ENCODE measurements at regions not wholly inside any gene's neighbourhood (a gene's known extent, or its start where the extent isn't known, plus 50 kb on each side); places are given as distances from the start of the nearest gene placed in this dataset.

DNA sequence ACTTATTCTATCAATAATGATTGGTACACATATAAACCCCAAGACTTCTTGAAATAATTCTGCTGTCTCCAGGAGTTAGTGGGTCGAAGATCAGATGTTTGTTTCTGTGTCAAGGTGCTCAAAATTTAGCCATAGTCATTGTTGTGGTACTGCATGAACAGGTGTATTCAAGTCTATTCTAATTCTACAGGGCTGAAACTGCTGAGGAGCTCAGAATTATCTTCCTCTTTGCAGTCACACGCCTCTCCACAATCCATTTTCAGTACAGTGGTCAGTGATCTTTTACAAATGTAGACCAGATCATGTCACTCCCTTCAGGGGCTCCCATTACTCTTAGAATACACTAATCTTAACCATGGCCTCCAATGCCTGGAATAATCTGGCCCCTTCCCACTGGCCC lies 527.5 kb downstream of the NTRK3 start:
- no peak overlapping the region for H3K18ac ChIP-seq (ENCODE audit: extremely low read depth, low read length)
- H3K4ac ChIP-seq (replicated peaks; ENCODE audit: insufficient read length, low read depth, low read length), result no peak overlapping the region
- no peaks in the 10 kb centered on the region for H4K20me1 ChIP-seq (replicated peaks in 1 of 2; ENCODE audit: control insufficient read depth in 1 of 2, insufficient read depth in 2 of 2, low read length in 2 of 2)
- H3K23ac ChIP-seq (ENCODE audit: insufficient read length), result no peak overlapping the region
- H2BK20ac ChIP-seq (ENCODE audit: low read length), result no peak overlapping the region
- no peaks in the 10 kb centered on the region for H3K23me2 ChIP-seq (ENCODE audit: low read depth, low read length)
- 59% methylated on average over 2 of the region's 2 CpGs; no CpG with 5 or more reads in 1 of the 2 experiments for WGBS, 2 experiments (ENCODE audit: extremely low coverage in 1 of 2, insufficient coverage in 1 of 2, insufficient read length in 1 of 2, insufficient replicate concordance in 2 of 2, low coverage in 1 of 2, low lambda C conversion rate in 2 of 2, missing lambda C conversion rate in 1 of 2)
- H2BK120ac ChIP-seq (replicated peaks; ENCODE audit: low read depth, low read length), result no peak overlapping the region
- no peak overlapping the region for H2BK15ac ChIP-seq (ENCODE audit: low read length)
- FAIRE-seq (no peak), DNase-seq (ENCODE audit: low read depth in 1 of 2, low spot score in 2 of 2) (no peak)
- no peak overlapping the region for H4K5ac ChIP-seq (ENCODE audit: insufficient read length, low read depth, low read length)
- no peaks in the 10 kb centered on the region for H3K36me3 ChIP-seq (ENCODE audit: control insufficient read depth in 2 of 4, insufficient read depth in 4 of 4, low read length in 3 of 4)
- no peaks in the 10 kb centered on the region for H3K9me3 ChIP-seq (ENCODE audit: insufficient read depth in 2 of 2, low read depth in 1 of 2, low read length in 1 of 2)
- H2AFZ ChIP-seq (ENCODE audit: low read length), result no peak overlapping the region
- H2AK5ac ChIP-seq (ENCODE audit: low read depth, low read length), result no peak overlapping the region
- H3K4me1 ChIP-seq (replicated peaks in 1 of 4; ENCODE audit: control insufficient read depth in 3 of 4, insufficient read depth in 4 of 4, low read length in 3 of 4), result no peaks in the 10 kb centered on the region
- no peak overlapping the region for H2BK12ac ChIP-seq (ENCODE audit: low read depth, low read length)
- no peak overlapping the region for H3K27ac ChIP-seq (ENCODE audit: low read depth, low read length)
- POLR2A ChIA-PET (ENCODE audit: partially characterized antibody), result no interaction called here
- no peak overlapping the region for H3K4me2 ChIP-seq (ENCODE audit: insufficient read depth in 1 of 2, low read depth in 2 of 2, low read length in 2 of 2)
- no peak overlapping the region for H3K14ac ChIP-seq (ENCODE audit: insufficient read length)
- no peaks in the 10 kb centered on the region for H3K79me2 ChIP-seq (ENCODE audit: control insufficient read depth in 1 of 2, insufficient read depth in 2 of 2, low read length in 2 of 2)
- CTCF ChIA-PET (ENCODE audit: partially characterized antibody), result interaction anchor here (0.7 to 2.5 kb wide), 2 partner anchors 13 to 260 kb away, joined by 3 to 5 read pairs; no protein-coding TSS in a partner anchor
- no peak overlapping the region for H3K56ac ChIP-seq (replicated peaks; ENCODE audit: insufficient read length, low read depth, low read length)
- no peak overlapping the region for H3K9ac ChIP-seq (replicated peaks in 1 of 4; ENCODE audit: extremely low read depth in 1 of 4, low read depth in 3 of 4, low read length in 3 of 4)
- H3K27me3 ChIP-seq (replicated peaks in 1 of 4; ENCODE audit: control insufficient read depth in 3 of 4, extremely low read depth in 1 of 4, insufficient read depth in 3 of 4, low read length in 3 of 4), result no peaks in the 10 kb centered on the region
- no peaks in the 10 kb centered on the region for H3K79me1 ChIP-seq (ENCODE audit: low read depth, low read length)
- H4K8ac ChIP-seq (ENCODE audit: extremely low read depth, insufficient read depth, low read length), result no peak overlapping the region
- no peak overlapping the region for H2BK5ac ChIP-seq (ENCODE audit: low read depth, low read length)
- no peak overlapping the region for H3K4me3 ChIP-seq (ENCODE audit: extremely low read depth in 1 of 4, insufficient read depth in 2 of 4, low read depth in 3 of 4, low read length in 4 of 4)
- no peak overlapping the region for H4K91ac ChIP-seq (replicated peaks; ENCODE audit: insufficient read length, low read length)
- TF ChIP-seq POLR2A (IDR thresholded peaks at IDR 0.05; ENCODE audit: control extremely low read depth in 1 of 2, low read depth in 2 of 2, low read length in 2 of 2) (no peak), PHF8 (conservative IDR thresholded peaks at IDR 0.05; ENCODE audit: low read depth, low read length) (no peak), CBX8 (IDR thresholded peaks at IDR 0.05; ENCODE audit: borderline replicate concordance, low read depth, low read length) (no peak), KDM1A (IDR thresholded peaks at IDR 0.05; ENCODE audit: borderline replicate concordance, low read length) (no peak), EZH2 (IDR thresholded peaks at IDR 0.05; ENCODE audit: low read depth, low read length, severe bottlenecking) (no peak), RBBP5 (IDR thresholded peaks at IDR 0.05; ENCODE audit: borderline replicate concordance, low read depth, low read length) (no peak), SAP30 (IDR thresholded peaks at IDR 0.05; ENCODE audit: insufficient read depth, insufficient replicate concordance, low read length) (no peak), SIRT6 (IDR thresholded peaks at IDR 0.05; ENCODE audit: low read length) (no peak), EP300 (IDR thresholded peaks at IDR 0.05; ENCODE audit: borderline replicate concordance in 1 of 2, low read depth in 2 of 2, low read length in 2 of 2) (no peak), BCL11A (IDR thresholded peaks at IDR 0.05; ENCODE audit: low read depth in 2 of 2, low read length in 2 of 2) (no peak), POU5F1 (IDR thresholded peaks at IDR 0.05; ENCODE audit: low read depth, low read length) (no peak), MAFK (IDR thresholded peaks at IDR 0.05; ENCODE audit: low read depth, low read length) (no peak)
- TF ChIP-seq, protein P1, sequence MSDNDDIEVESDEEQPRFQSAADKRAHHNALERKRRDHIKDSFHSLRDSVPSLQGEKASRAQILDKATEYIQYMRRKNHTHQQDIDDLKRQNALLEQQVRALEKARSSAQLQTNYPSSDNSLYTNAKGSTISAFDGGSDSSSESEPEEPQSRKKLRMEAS (IDR thresholded peaks at IDR 0.05), result no peak
- TF ChIP-seq, protein P2, sequence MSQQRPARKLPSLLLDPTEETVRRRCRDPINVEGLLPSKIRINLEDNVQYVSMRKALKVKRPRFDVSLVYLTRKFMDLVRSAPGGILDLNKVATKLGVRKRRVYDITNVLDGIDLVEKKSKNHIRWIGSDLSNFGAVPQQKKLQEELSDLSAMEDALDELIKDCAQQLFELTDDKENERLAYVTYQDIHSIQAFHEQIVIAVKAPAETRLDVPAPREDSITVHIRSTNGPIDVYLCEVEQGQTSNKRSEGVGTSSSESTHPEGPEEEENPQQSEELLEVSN (IDR thresholded peaks at IDR 0.05), result no peak
